ENCODE measurements at regions not wholly inside any gene's neighbourhood (a gene's known extent, or its start where the extent isn't known, plus 50 kb on each side); places are given as distances from the start of the nearest gene placed in this dataset.

DNA sequence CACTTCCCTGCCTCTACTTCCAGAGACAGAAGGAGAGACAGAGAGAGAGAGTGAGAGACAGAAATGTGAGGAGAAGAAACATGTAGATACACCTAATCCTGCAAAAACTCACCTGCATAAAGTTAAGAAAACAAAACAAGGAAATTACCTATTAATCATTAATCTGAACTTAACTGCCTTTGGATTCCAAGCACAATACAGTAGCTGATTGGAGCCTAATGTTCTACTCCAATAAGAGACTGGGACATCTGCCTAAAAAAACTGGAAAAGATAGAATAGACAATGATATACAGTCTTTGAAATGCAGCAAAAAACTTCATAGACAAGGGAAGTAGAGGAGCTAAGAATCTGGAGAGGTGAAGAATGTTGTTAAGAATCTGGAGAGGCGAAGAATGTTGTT, 910.2 kb upstream of the SLC10A2 start:
- TF ChIP-seq EZH2phosphoT487 (IDR thresholded peaks at IDR 0.05; ENCODE audit: insufficient read depth, low read depth): no peak
- no peak for TF ChIP-seq EZH2 (IDR thresholded peaks at IDR 0.05; ENCODE audit: insufficient read depth, poor library complexity, severe bottlenecking)
